Panc1 (cell line): ENCODE measurements at regions not wholly inside any gene's neighbourhood (a gene's known extent, or its start where the extent isn't known, plus 50 kb on each side); places are given as distances from the start of the nearest gene placed in this dataset.

Experiments
- ATAC-seq: fragments of 200-7000 bp; cut with Tn5 transposase; 2 replicates; pipeline ENCODE4 v1.9.1; 2020; ENCODE audit warnings: mild to moderate bottlenecking, moderate library complexity
- BruUV-seq: library from RNA; stranded (reverse); fragments of 400-500 nt; replicated peaks from 2 replicates; lab custom pipeline; 2021; lab: Mats Ljungman, UMichigan
- CTCF ChIA-PET: fragments of 300-600 bp; sonication (Branson Sonifier 250); formaldehyde crosslinking; loops from one replicate; lab custom pipeline; 2022; ENCODE audit warnings: antibody characterized with exemption; lab: Charles Lee
- POLR2A ChIA-PET: fragments of 300-600 bp; sonication (Branson Sonifier 250); formaldehyde crosslinking; loops from one replicate; lab custom pipeline; 2022; ENCODE audit warnings: antibody characterized with exemption; lab: Charles Lee
- DNase-seq: peaks from one replicate; pipeline ENCODE4 v3.0.0-alpha.2; 2010; ENCODE audit warnings: low read depth, low spot score
- H3K27ac ChIP-seq: 2 replicates; pipeline ENCODE4 v1.5.1; 2011; ENCODE audit warnings: mild to moderate bottlenecking, low read length, inconsistent platforms
- H3K27me3 ChIP-seq: fragments of 200-500 bp; sonication (Bioruptor generic); 2 replicates; pipeline ENCODE4 v1.6.0; 2014; ENCODE audit warnings: low read length, inconsistent platforms; ENCODE audit not compliant: control insufficient read depth, insufficient read depth
- H3K36me3 ChIP-seq: fragments of 200-500 bp; sonication (Bioruptor generic); 2 replicates; pipeline ENCODE4 v1.5.1; 2014; ENCODE audit warnings: inconsistent platforms, mild to moderate bottlenecking, low read length, moderate library complexity; ENCODE audit not compliant: control insufficient read depth, insufficient read depth
- H3K4me1 ChIP-seq: 2 replicates; pipeline ENCODE4 v1.5.1; 2011; ENCODE audit warnings: inconsistent platforms, mild to moderate bottlenecking, low read length, moderate library complexity; ENCODE audit not compliant: control insufficient read depth, insufficient read depth
- H3K4me3 ChIP-seq, 2 experiments: 2 replicates each; pipeline ENCODE4 v1.5.1; 2011 to 2012; ENCODE audit warnings: low read depth in 2 of 2, low read length in 2 of 2, mild to moderate bottlenecking in 2 of 2, inconsistent platforms in 1 of 2, moderate library complexity in 1 of 2
- H3K9me3 ChIP-seq: fragments of 200-500 bp; sonication (Bioruptor generic); 2 replicates; pipeline ENCODE4 v1.5.1; 2014; ENCODE audit warnings: low read depth, mild to moderate bottlenecking, inconsistent platforms, low read length, moderate library complexity; ENCODE audit not compliant: control insufficient read depth, insufficient read depth
- CTCF ChIP-seq: fragments of 450-650 bp; IDR thresholded peaks from 2 replicates; pipeline ENCODE4 v1.5.1; 2017; ENCODE audit warnings: mild to moderate bottlenecking
- POLR2AphosphoS5 ChIP-seq: IDR thresholded peaks from 2 replicates; pipeline ENCODE4 v1.6.1; 2012; ENCODE audit warnings: mild to moderate bottlenecking, low read depth, low read length, moderate library complexity
- REST ChIP-seq, 2 experiments: IDR thresholded peaks; 2 replicates each; pipeline ENCODE4 v1.6.1; 2011 to 2012; ENCODE audit warnings: low read depth in 2 of 2, control low read depth in 1 of 2, low read length in 1 of 2, mild to moderate bottlenecking in 1 of 2, moderate library complexity in 1 of 2; ENCODE audit not compliant: insufficient read depth in 1 of 2
- SIN3A ChIP-seq: IDR thresholded peaks from 2 replicates; pipeline ENCODE4 v1.6.1; 2012; ENCODE audit warnings: low read depth, mild to moderate bottlenecking, low read length, moderate library complexity, borderline replicate concordance; ENCODE audit not compliant: insufficient read depth
- TCF7L2 ChIP-seq: IDR thresholded peaks from 2 replicates; pipeline ENCODE4 v1.6.1; 2011; ENCODE audit warnings: mild to moderate bottlenecking, low read depth, low read length, inconsistent platforms
- in situ Hi-C: cut with HindIII; loops from 2 replicates; pipeline ENCODE4 v1.10.0; 2016; ENCODE audit warnings: low sequenced_read_pairs, low pct_unique_long_range_greater_than_20kb
- intact Hi-C: fragments of 100-400 bp; cut with micrococcal nuclease; formaldehyde crosslinking; loops from one replicate; pipeline ENCODE4 v1.10.0; 2022; ENCODE audit not compliant: unreplicated experiment

GRCh38 chr18:75779910-75780309 lies 352.4 kb upstream of the SMIM21 start:
- Histone ChIP-seq H3K36me3 (no peaks in the 10 kb centered on the region), H3K9me3 (no peaks in the 10 kb centered on the region), H3K27ac (no peak overlapping the region), H3K4me1 (no peaks in the 10 kb centered on the region), H3K27me3 (peaks cover 37% of the 10 kb centered on the region), H3K4me3 (no peak overlapping the region)
- CTCF ChIA-PET, result interaction anchor here (0.7 kb wide), 1 partner anchor 130 kb away, joined by 8 read pairs; no protein-coding TSS in a partner anchor
- ATAC-seq (no peak), DNase-seq (no peak)
- in situ Hi-C loops, result no loop called here
- POLR2A ChIA-PET, result no interaction called here
- intact Hi-C loops, result no loop called here
- TF ChIP-seq POLR2AphosphoS5 (no peak), SIN3A (no peak), TCF7L2 (no peak)
- no TSS peak for BruUV-seq

GRCh38 chr18:75779450-75779849 lies 351.9 kb upstream of the SMIM21 start:
- Histone ChIP-seq H3K4me1 (no peaks in the 10 kb centered on the region), H3K4me3 (no peak overlapping the region), H3K27ac (no peak overlapping the region), H3K36me3 (no peaks in the 10 kb centered on the region), H3K27me3 (peaks cover 35% of the 10 kb centered on the region), H3K9me3 (no peaks in the 10 kb centered on the region)
- DNase-seq (no peak), ATAC-seq (no peak)
- POLR2A ChIA-PET, result no interaction called here
- BruUV-seq, result no TSS peak
- TF ChIP-seq TCF7L2 (no peak), SIN3A (no peak), REST (IDR thresholded peaks at IDR 0.05; ENCODE audit: insufficient read depth in 1 of 2, low read depth in 2 of 2, low read length in 1 of 2) (no peak), POLR2AphosphoS5 (no peak), CTCF (no peak)
- in situ Hi-C loops, result no loop called here
- CTCF ChIA-PET, result no interaction called here
- intact Hi-C loops, result no loop called here

- in situ Hi-C loops (no loop called here), intact Hi-C loops (no loop called here)
- Histone ChIP-seq H3K27ac (no peak overlapping the region), H3K4me3 (no peak overlapping the region), H3K4me1 (no peaks in the 10 kb centered on the region), H3K9me3 (no peaks in the 10 kb centered on the region), H3K27me3 (peaks cover 29% of the 10 kb centered on the region), H3K36me3 (no peaks in the 10 kb centered on the region)
- TF ChIP-seq REST (IDR thresholded peaks at IDR 0.05; ENCODE audit: insufficient read depth in 1 of 2, low read depth in 2 of 2, low read length in 1 of 2) (no peak), TCF7L2 (no peak), POLR2AphosphoS5 (no peak), CTCF (no peak)
- no TSS peak for BruUV-seq
- ChIA-PET CTCF (no interaction called here), POLR2A (no interaction called here)
- ATAC-seq, result no peak
- no peak for DNase-seq
Observed at GRCh38 chr18:75777630-75778029, 350.1 kb upstream of the SMIM21 start.
